Esophagus (tissue), 2 donors: ENCODE measurements at regions not wholly inside any gene's neighbourhood (a gene's known extent, or its start where the extent isn't known, plus 50 kb on each side); places are given as distances from the start of the nearest gene placed in this dataset.

ENCODE experiments used
- H3K27ac ChIP-seq, 2 donors: one replicate each; pipeline ENCODE4 v1.5.1; 2013; ENCODE audit warnings: low read depth in 2 of 2, mild to moderate bottlenecking in 2 of 2, inconsistent platforms in 1 of 2, low read length in 1 of 2, moderate library complexity in 1 of 2
- H3K27me3 ChIP-seq, 2 donors: one replicate each; pipeline ENCODE4 v1.6.1; 2013; ENCODE audit warnings: low read length in 2 of 2, control low read depth in 1 of 2, mild to moderate bottlenecking in 1 of 2; ENCODE audit not compliant: insufficient read depth in 2 of 2, control insufficient read depth in 1 of 2
- H3K36me3 ChIP-seq, 2 donors: one replicate each; pipeline ENCODE4 v1.6.1; 2013; ENCODE audit warnings: low read length in 1 of 2; ENCODE audit not compliant: control insufficient read depth in 2 of 2, insufficient read depth in 2 of 2
- H3K4me1 ChIP-seq, 2 donors: one replicate each; pipeline ENCODE4 v1.6.1; 2013; ENCODE audit warnings: low read length in 1 of 2; ENCODE audit not compliant: control insufficient read depth in 2 of 2, insufficient read depth in 2 of 2
- H3K4me3 ChIP-seq, 2 donors: one replicate each; pipeline ENCODE4 v1.5.1; 2013; ENCODE audit warnings: low read length in 2 of 2, mild to moderate bottlenecking in 2 of 2, low read depth in 1 of 2, moderate library complexity in 1 of 2
- H3K9me3 ChIP-seq, 2 donors: one replicate each; pipeline ENCODE4 v1.6.1; 2013; ENCODE audit warnings: mild to moderate bottlenecking in 2 of 2, low read depth in 1 of 2, low read length in 1 of 2, moderate library complexity in 1 of 2; ENCODE audit not compliant: control insufficient read depth in 2 of 2, insufficient read depth in 1 of 2
- WGBS, 2 donors: extraction: QIAGEN DNeasy Blood & Tissue Kit; methylation state at CpG; one replicate each; pipeline ENCODE4 v1.1.7; 2013; 5-methylcytosine and 5-hydroxymethylcytosine counted together
- donor health status: healthy with polysubstance abuse.
- donor health status: Bipolar disorder and iron deficiency.

- H3K9me3 ChIP-seq, result no peaks in the 10 kb centered on the region
- 1% methylated on average over 59 to 92 of the region's 92 CpGs for WGBS, 2 donors
- no peaks in the 10 kb centered on the region for H3K4me1 ChIP-seq
- H3K27me3 ChIP-seq, result no peaks in the 10 kb centered on the region
- peak overlapping the region; percentile 88 to 96 for H3K4me3 ChIP-seq
- H3K27ac ChIP-seq, result peak overlapping the region; percentile 84 to 85
- no peaks in the 10 kb centered on the region for H3K36me3 ChIP-seq
Observed at GRCh38 chr6:138692978-138693909, 80.3 kb upstream of the CCDC28A start.

DNA sequence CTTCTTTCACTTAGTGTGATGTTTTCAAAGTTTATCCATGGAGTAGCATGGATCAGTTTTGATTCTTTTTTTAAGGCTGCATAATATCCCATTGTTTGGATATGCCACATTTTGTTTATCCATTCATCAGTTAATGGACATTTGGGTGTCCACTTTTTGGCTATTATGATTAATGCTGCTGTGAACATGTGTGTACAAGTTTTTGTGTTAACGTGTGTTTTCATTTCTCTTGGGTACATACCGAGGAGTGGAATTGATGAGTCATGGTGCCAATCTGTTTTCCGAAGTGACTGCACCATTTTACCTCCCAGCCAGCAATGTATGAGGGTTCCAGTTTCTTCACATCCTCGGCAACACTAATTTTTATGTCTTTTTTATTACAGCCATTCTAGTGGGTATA is 78.4 kb upstream of the CCDC28A start:
- no peak overlapping the region for H3K27ac ChIP-seq
- WGBS, 2 donors, result 62 to 75% methylated on average over 4 of the region's 4 CpGs
- no peaks in the 10 kb centered on the region for H3K9me3 ChIP-seq
- H3K4me3 ChIP-seq, result no peak overlapping the region
- H3K4me1 ChIP-seq, result no peaks in the 10 kb centered on the region
- no peaks in the 10 kb centered on the region for H3K27me3 ChIP-seq
- no peaks in the 10 kb centered on the region for H3K36me3 ChIP-seq

GRCh38 chr6:138714493-138714892 is 59.1 kb upstream of the CCDC28A start:
- Histone ChIP-seq H3K4me1 (no peaks in the 10 kb centered on the region), H3K9me3 (no peaks in the 10 kb centered on the region), H3K4me3 (no peak overlapping the region), H3K27me3 (no peaks in the 10 kb centered on the region), H3K36me3 (no peaks in the 10 kb centered on the region), H3K27ac (no peak overlapping the region)

- no peaks in the 10 kb centered on the region for H3K36me3 ChIP-seq
- H3K4me1 ChIP-seq, result no peaks in the 10 kb centered on the region
- H3K9me3 ChIP-seq, result no peaks in the 10 kb centered on the region
- WGBS, 2 donors, result 70 to 93% methylated on average over 1 of the region's 1 CpG
- no peaks in the 10 kb centered on the region for H3K27me3 ChIP-seq
- no peak overlapping the region for H3K4me3 ChIP-seq
- no peak overlapping the region for H3K27ac ChIP-seq
Observed at GRCh38 chr6:138716013-138716412, 57.6 kb upstream of the CCDC28A start.

DNA sequence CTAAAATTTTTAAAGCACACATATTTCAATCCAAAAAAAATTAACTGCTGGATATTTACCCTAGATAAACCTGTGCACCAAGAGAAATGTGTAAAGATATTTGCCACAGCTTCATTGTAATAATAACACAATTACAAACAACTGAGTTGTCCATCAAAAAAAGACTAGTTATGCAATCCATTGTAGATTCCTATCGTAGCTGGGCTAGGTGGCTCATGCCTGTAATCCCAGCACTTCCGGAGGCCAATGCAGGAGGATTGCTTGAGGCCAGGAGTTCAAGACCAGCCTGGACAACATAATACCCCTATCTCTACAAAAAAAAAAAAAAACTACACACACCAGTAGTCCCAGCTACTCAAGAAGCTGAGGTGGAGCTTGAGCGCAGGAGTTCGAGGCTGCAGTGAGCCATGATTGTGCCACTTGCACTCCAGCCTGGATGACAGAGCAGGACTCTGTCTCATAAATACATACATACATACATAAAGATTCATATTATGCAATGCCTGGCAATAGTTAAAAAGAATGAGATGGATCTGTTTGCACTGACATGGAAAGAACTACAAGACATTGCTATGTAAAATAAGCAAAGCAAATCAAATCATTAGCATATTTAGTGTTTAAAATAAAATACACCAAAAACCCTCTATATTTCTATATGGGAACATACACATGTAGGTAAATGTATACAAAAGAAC is 56.5 kb upstream of the CCDC28A start:
- Histone ChIP-seq H3K9me3 (no peaks in the 10 kb centered on the region), H3K27me3 (no peaks in the 10 kb centered on the region), H3K4me1 (no peaks in the 10 kb centered on the region), H3K36me3 (no peaks in the 10 kb centered on the region), H3K4me3 (no peak overlapping the region), H3K27ac (no peak overlapping the region)
- WGBS, 2 donors, result 86 to 91% methylated on average over 4 of the region's 4 CpGs

DNA sequence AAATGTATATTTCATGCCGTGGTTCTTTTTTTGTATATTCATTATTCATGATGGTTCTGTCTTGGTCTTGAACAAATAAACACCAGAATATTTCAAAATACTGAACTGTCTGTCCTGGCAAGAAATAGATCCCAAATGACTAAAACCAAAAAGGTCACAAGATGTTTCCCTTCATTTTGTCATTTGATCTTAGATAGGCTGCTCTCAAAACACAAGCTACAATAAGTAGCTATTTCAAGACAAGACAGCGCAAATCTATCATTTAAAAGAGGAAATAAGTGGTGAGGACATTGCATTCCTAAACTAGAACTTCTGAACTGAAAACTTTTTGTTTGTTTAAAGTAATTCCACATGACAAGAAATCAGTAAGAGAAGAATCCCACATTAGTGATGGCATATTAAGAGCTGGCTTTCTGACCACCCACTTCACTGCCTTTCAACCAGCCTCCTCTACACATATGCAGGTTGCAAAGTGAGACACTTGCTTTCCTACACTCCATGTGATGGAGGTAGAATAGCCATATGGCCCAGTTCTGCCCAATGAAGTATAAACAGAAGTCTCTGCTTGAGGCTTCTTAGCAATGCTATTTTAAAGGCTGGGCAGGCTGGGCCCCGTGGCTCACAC is 54.4 kb upstream of the CCDC28A start:
- H3K36me3 ChIP-seq, result no peaks in the 10 kb centered on the region
- 61% methylated on average over 3 of the region's 3 CpGs for WGBS, 2 donors

GRCh38 chr6:138719744-138720143 is 53.8 kb upstream of the CCDC28A start:
- no peaks in the 10 kb centered on the region for H3K36me3 ChIP-seq
- no peak overlapping the region for H3K4me3 ChIP-seq
- no peaks in the 10 kb centered on the region for H3K9me3 ChIP-seq
- no peaks in the 10 kb centered on the region for H3K27me3 ChIP-seq
- H3K4me1 ChIP-seq, result no peaks in the 10 kb centered on the region
- H3K27ac ChIP-seq, result no peak overlapping the region
- 78 to 80% methylated on average over 1 of the region's 1 CpG for WGBS, 2 donors

More for the DNA sequence above, 54.4 kb upstream of the CCDC28A start:
- Histone ChIP-seq H3K4me3 (no peak overlapping the region), H3K27ac (no peak overlapping the region), H3K9me3 (no peaks in the 10 kb centered on the region), H3K27me3 (no peaks in the 10 kb centered on the region), H3K4me1 (no peaks in the 10 kb centered on the region)

DNA sequence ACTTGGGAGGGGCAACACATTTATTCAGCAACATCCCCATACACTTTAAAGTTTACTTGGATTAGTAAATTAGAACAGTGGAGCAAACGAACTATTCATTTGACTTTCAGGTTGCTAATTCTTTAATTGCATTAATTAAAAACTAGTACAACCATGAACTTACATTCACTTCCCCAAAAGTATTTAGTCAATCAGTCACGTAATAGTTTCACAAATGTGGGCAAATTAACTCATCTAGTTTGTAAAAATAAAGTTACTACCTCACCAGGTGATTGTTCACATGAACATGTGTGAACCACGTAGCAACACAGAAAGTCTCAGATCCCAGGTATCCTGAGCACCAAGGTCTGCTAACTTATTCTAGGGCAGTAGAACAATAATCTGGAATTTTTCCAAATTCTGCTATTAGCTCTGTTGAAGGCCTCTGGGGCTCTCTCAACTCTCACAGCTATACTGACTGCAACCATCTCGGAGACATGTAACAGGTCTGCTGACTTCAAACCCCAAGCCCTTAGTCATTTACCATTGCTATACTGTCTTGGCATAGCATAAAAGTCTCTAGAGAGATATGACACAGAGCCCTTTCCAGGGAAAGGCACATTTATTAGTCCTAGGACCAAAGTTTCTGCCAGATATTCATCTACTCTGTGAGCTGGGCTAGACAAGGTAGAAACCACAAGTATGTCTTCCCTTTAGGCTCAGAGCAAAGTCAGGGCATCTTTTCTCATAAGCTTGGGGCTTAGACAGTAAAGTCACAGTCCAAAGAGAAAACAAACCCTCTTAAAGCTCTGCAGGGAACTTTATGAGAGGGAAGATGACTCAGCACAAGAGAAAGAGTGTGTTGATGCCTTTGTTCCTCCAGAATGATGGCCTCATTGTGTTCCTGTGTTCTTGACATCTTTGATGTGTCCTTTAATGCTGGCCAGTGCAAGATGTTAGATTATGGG is 50.9 kb upstream of the CCDC28A start:
- Histone ChIP-seq H3K4me1 (no peaks in the 10 kb centered on the region), H3K27me3 (no peaks in the 10 kb centered on the region), H3K4me3 (no peak overlapping the region), H3K27ac (no peak overlapping the region), H3K9me3 (no peaks in the 10 kb centered on the region), H3K36me3 (no peaks in the 10 kb centered on the region)
- 79 to 84% methylated on average over 4 of the region's 4 CpGs for WGBS, 2 donors
